ENCODE measurements at regions not wholly inside any gene's neighbourhood (a gene's known extent, or its start where the extent isn't known, plus 50 kb on each side); places are given as distances from the start of the nearest gene placed in this dataset.

DNA sequence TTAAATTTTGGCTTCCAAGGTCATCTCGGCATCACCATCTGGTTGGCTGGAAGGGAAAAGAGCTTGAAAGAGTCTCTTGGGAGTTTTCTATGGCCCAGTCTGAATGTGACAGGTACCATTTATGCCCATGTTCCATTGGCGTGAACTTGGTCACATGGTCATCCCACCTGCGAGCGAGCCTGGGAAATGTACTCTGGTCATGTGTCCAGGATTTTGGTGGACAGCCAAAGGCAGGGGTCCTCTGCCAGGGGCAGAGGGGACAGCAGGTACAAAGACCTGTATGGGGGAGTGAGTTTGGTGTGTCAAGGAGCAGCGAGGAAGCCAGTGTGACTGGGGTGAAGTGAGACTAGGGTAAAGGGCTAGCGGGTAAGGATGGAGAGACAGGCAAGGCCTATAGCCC lies 112.6 kb downstream of the CDC5L start:
- Histone ChIP-seq H3K4me1 (no peaks in the 10 kb centered on the region), H3K27me3 (no peaks in the 10 kb centered on the region), H3K4me3 (no peak overlapping the region), H3K27ac (no peak overlapping the region), H3K9me3 (no peaks in the 10 kb centered on the region), H3K36me3 (no peaks in the 10 kb centered on the region)
- intact Hi-C loops (cut with DNase I), result no loop called here
- DNase-seq (no peak), ATAC-seq (no peak)
- TF ChIP-seq, protein P1, sequence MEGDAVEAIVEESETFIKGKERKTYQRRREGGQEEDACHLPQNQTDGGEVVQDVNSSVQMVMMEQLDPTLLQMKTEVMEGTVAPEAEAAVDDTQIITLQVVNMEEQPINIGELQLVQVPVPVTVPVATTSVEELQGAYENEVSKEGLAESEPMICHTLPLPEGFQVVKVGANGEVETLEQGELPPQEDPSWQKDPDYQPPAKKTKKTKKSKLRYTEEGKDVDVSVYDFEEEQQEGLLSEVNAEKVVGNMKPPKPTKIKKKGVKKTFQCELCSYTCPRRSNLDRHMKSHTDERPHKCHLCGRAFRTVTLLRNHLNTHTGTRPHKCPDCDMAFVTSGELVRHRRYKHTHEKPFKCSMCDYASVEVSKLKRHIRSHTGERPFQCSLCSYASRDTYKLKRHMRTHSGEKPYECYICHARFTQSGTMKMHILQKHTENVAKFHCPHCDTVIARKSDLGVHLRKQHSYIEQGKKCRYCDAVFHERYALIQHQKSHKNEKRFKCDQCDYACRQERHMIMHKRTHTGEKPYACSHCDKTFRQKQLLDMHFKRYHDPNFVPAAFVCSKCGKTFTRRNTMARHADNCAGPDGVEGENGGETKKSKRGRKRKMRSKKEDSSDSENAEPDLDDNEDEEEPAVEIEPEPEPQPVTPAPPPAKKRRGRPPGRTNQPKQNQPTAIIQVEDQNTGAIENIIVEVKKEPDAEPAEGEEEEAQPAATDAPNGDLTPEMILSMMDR (IDR thresholded peaks at IDR 0.05), result no peak

DNA sequence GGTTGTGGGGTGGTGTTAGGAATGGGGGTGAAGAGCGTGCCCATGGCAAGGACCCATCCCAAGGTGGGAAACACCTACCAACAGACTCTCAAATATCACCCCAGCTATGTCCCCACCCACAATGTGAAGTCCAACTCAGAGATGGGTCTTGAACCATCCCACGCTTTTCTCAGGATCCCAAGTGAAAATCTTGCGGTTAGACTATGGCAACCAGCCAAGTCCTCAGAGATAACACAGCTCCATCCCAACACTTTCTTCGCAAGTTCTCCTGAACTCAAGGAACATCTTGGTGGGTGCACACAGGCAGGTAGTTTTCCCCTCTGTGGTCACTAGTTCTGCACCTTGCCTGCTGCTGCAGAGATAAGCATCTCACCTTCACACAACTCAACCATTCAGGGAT lies 116.0 kb downstream of the CDC5L start:
- Histone ChIP-seq H3K27ac (no peak overlapping the region), H3K4me1 (no peaks in the 10 kb centered on the region), H3K36me3 (no peaks in the 10 kb centered on the region), H3K9me3 (no peaks in the 10 kb centered on the region), H3K27me3 (no peaks in the 10 kb centered on the region), H3K4me3 (no peak overlapping the region)
- DNase-seq (no peak), ATAC-seq (no peak)
- intact Hi-C loops (cut with DNase I), result no loop called here
- TF ChIP-seq, protein P1 (IDR thresholded peaks at IDR 0.05), result no peak

DNA sequence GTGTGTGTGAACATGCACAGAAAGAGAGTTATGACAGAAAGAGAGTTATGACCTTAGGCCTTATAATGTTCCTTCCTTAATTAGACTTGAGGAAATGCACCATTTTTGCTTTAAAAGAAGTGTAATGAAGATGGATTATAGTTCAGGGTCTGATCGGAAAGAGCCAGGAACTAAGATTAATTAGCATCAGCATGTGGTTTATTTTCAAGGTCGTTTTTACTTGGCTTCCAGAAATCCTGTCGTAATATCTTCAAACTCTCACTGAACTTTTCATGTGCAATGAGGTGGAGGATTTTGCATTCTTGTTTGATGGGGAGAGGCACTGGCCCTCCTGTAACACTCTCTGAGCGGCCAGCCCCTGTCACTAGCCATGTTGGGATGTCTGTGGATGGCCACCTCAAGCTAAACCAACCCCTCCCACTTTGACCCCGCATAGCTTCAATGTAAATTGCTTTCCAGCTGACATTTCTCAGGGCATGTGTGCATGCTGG lies 116.8 kb downstream of the CDC5L start:
- no peaks in the 10 kb centered on the region for H3K9me3 ChIP-seq
- no peaks in the 10 kb centered on the region for H3K27me3 ChIP-seq
- TF ChIP-seq, protein P1 (IDR thresholded peaks at IDR 0.05), result no peak
- H3K4me3 ChIP-seq, result no peak overlapping the region
- ATAC-seq (no peak), DNase-seq (no peak)
- no peak overlapping the region for H3K27ac ChIP-seq
- H3K36me3 ChIP-seq, result no peaks in the 10 kb centered on the region
- no peaks in the 10 kb centered on the region for H3K4me1 ChIP-seq
- intact Hi-C loops (cut with DNase I), result no loop called here

DNA sequence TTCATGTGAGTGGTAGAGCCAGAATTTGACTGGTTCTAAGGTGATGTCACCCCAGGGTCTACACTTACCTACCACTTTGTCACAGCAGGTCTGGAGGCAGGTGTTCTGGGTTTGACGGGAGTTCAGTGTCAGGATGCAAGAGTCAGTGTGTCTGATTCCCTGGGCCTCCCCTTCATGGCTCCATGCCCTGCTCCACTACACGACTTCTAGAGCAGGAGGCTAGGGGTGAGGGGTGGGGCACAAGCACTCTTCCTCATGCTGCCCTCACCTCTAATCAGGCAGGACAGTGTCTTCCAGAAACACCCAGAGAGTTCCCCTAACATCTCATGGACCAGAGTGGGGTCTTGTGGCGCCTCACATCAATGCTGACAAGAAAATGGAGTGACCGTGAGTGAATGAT lies 118.2 kb downstream of the CDC5L start:
- intact Hi-C loops (cut with DNase I), result no loop called here
- H3K9me3 ChIP-seq, result no peaks in the 10 kb centered on the region
- TF ChIP-seq, protein P1 (IDR thresholded peaks at IDR 0.05), result no peak
- no peak overlapping the region for H3K4me3 ChIP-seq
- H3K27ac ChIP-seq, result no peak overlapping the region
- no peak for DNase-seq
- H3K4me1 ChIP-seq, result no peaks in the 10 kb centered on the region
- no peaks in the 10 kb centered on the region for H3K27me3 ChIP-seq
- ATAC-seq, result no peak
- no peaks in the 10 kb centered on the region for H3K36me3 ChIP-seq

DNA sequence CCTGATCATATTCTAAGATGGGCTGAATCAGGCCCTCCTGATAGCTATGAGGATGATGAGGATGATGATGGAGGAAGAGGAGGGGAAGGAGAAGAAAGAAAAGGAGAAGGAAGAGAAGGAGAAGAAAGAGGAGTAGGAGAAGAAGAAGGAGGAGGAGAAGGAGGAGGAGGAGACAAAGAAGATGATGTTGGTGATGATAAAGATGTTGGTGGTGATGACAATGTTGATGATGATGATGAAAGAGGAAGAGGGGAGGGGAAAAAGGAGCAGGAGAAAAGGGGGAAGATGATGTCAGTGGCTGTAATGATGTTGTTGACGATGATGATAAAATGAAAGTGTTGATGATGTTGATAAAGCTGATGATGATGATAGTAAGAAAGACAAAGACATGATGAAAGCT lies 119.5 kb downstream of the CDC5L start:
- Histone ChIP-seq H3K4me3 (no peak overlapping the region), H3K27me3 (no peaks in the 10 kb centered on the region), H3K27ac (no peak overlapping the region), H3K9me3 (no peaks in the 10 kb centered on the region), H3K36me3 (no peaks in the 10 kb centered on the region), H3K4me1 (no peaks in the 10 kb centered on the region)
- DNase-seq, result no peak
- intact Hi-C loops (cut with DNase I), result no loop called here
- ATAC-seq, result no peak
- TF ChIP-seq, protein P1 (IDR thresholded peaks at IDR 0.05), result no peak

DNA sequence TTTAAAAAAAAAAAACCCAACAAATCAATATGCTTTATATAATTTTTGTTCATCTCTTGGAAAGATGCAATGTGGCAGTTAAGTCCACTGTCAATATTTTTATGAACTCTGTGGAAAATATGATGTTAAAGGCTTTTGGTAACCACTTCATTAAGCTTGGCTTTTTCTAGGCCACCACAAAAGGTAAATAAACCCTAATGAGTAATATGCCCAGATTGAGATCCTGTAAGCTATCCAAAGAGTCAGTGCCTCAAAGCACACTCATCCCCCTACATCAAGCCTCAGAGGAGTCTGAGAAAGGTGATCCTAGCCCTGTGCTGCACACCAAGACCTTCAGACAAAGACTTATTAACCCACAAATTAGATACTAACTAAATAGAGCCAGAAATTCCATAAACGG lies 121.1 kb downstream of the CDC5L start:
- ATAC-seq, result no peak

More for the DNA sequence above, 121.1 kb downstream of the CDC5L start:
- Histone ChIP-seq H3K36me3 (no peaks in the 10 kb centered on the region), H3K9me3 (no peaks in the 10 kb centered on the region), H3K27ac (no peak overlapping the region), H3K27me3 (no peaks in the 10 kb centered on the region), H3K4me1 (no peaks in the 10 kb centered on the region), H3K4me3 (no peak overlapping the region)
- TF ChIP-seq, protein P1 (IDR thresholded peaks at IDR 0.05), result no peak
- no peak for DNase-seq
- intact Hi-C loops (cut with DNase I), result no loop called here

Measured in upper lobe of right lung (tissue), 1 donor.